ENCODE measurements at regions not wholly inside any gene's neighbourhood (a gene's known extent, or its start where the extent isn't known, plus 50 kb on each side); places are given as distances from the start of the nearest gene placed in this dataset.
"Not testable (repeated sequence)": the region's sequence is repeated elsewhere in the genome, so short reads cannot be mapped to it uniquely, and the experiment has no call there.

GRCh38 chr2:199131136-199131655 is 326.5 kb downstream of the SATB2 start:
- DNase-seq = no peak

- DNase-seq = no peak
These were observed 327.2 kb downstream of the SATB2 start for GRCh38 chr2:199130501-199130900.

GRCh38 chr2:199128476-199129229 is 329.1 kb downstream of the SATB2 start:
- no peak for DNase-seq

GRCh38 chr2:199119796-199120195 is 337.9 kb downstream of the SATB2 start:
- no peak for DNase-seq

- no peak for DNase-seq
These were observed 339.0 kb downstream of the SATB2 start for GRCh38 chr2:199118673-199119112.

GRCh38 chr2:199115169-199115568 is 342.6 kb downstream of the SATB2 start:
- DNase-seq = no peak

- no peak for DNase-seq
These were observed 344.6 kb downstream of the SATB2 start for GRCh38 chr2:199113111-199113510.

GRCh38 chr2:199111458-199111857 is 346.3 kb downstream of the SATB2 start:
- DNase-seq = no peak

- no peak for DNase-seq
These were observed 349.7 kb downstream of the SATB2 start for GRCh38 chr2:199108056-199108455.

GRCh38 chr2:199105826-199106225 is 351.9 kb downstream of the SATB2 start:
- DNase-seq = no peak

- DNase-seq = no peak
These were observed 356.3 kb downstream of the SATB2 start for GRCh38 chr2:199101487-199101886.

- no peak for DNase-seq
These were observed 357.2 kb downstream of the SATB2 start for GRCh38 chr2:199100326-199101110.

- DNase-seq = no peak
These were observed 365.3 kb downstream of the SATB2 start for GRCh38 chr2:199092419-199092818.

- no peak for DNase-seq
These were observed 372.5 kb downstream of the SATB2 start for GRCh38 chr2:199085261-199085660.

GRCh38 chr2:199070322-199070949 is 387.3 kb downstream of the SATB2 start:
- DNase-seq = no peak

- no peak for DNase-seq
These were observed 393.5 kb downstream of the SATB2 start for GRCh38 chr2:199064201-199064600.

GRCh38 chr2:199057936-199058335 is 399.8 kb downstream of the SATB2 start:
- no peak for DNase-seq

GRCh38 chr2:199055336-199055735 is 402.4 kb downstream of the SATB2 start:
- DNase-seq = no peak

- no peak for DNase-seq
These were observed 414.9 kb downstream of the SATB2 start for GRCh38 chr2:199042660-199043379.

GRCh38 chr2:199040522-199040921 is 417.2 kb downstream of the SATB2 start:
- no peak for DNase-seq

GRCh38 chr2:199033761-199034160 is 424.0 kb downstream of the SATB2 start:
- DNase-seq = not testable (repeated sequence)

GRCh38 chr2:199025146-199025545 is 432.6 kb downstream of the SATB2 start:
- DNase-seq = no peak

- DNase-seq = no peak
These were observed 433.5 kb downstream of the SATB2 start for GRCh38 chr2:199024224-199024623.

Data from GF-D8 (cell line).